Choroid plexus epithelial cell (primary cell): ENCODE measurements at regions not wholly inside any gene's neighbourhood (a gene's known extent, or its start where the extent isn't known, plus 50 kb on each side); places are given as distances from the start of the nearest gene placed in this dataset.
A peak's percentile ranks its signal among the peaks of the same experiment; 100 is the strongest.

Experiments
- DNase-seq: peaks from one replicate; pipeline ENCODE4 v3.0.0-alpha.2; 2010; ENCODE audit warnings: low read depth
- H3K4me3 ChIP-seq: 2 replicates; pipeline ENCODE4 v1.5.1; 2011; ENCODE audit warnings: low read depth, mild to moderate bottlenecking, control low read depth, low read length, moderate library complexity
- TF ChIP-seq, protein P1 (sequence below): conservative IDR thresholded peaks from 2 replicates; pipeline ENCODE4 v1.5.1; 2011; ENCODE audit warnings: low read depth, mild to moderate bottlenecking, control low read depth, inconsistent platforms, low read length, moderate library complexity

DNA sequence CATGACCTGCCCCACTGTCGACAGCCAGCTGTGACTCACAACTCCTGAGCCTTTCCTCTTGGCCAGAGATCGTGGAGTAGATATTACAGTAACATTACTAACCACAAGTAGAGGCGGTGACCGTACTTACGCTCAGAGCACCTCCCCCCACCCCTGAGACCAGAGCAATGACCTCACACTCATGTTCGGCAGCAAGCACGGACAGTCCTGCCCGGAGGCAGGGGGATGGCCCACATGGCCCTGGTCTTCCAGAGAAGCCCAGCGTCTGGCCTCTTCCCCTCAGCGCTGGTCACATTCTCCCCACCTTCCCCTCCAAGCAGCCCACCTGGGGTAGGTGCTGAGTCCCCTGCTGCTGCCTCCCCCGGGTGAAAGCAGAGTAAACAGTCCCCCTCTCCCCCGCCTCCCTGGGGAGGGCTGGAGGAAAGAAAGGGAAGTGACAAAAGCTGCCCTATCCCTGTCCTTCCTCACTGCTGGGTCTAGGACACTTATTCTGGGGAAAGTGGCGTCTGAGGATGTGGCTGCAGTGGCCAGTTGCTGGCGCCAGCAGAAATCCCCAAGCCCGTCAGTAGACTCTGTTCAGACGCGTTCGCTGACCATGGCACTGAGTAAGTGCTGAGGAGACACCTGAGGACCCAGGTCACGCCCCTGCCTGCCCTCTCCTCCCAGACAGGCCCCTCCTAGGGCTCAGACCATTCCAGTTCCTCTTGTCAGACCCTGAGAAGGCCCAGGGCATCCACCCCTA lies 68.5 kb downstream of the MRPL14 start:
- peak; percentile 100 for DNase-seq
- H3K4me3 ChIP-seq = no peak overlapping the region

DNA sequence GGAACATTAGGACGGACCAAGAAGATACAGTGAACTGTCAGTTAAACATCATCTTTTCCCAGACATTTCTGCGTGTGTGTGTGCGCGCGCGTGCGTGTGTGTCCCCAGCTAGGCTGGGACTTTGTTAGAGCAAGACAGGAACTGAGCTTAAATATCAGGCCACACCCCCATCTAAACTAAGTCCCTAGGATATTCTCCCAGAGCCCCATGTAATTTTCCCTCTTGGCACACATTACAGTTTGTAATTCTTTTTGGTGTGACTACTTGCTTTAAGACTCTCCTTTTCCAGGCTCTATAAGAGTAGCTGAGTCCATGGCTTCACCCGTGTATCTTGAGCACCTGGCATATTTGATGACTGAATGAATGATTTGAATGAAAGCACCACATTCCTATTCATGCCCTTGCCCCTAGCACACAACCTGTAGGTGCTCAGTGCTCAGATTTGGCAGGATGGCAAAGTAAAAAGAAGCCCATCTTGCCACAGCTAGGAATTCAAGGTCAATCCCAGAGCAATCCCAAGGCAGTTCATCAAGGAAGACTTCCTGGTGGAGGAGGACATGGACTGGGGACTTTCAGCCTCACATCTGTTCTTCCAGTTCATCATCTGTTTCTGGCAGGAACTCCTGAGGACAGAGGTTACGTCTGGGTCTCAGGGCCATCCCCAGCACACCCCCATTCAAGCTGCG lies 69.2 kb downstream of the MRPL14 start:
- TF ChIP-seq, protein P1, sequence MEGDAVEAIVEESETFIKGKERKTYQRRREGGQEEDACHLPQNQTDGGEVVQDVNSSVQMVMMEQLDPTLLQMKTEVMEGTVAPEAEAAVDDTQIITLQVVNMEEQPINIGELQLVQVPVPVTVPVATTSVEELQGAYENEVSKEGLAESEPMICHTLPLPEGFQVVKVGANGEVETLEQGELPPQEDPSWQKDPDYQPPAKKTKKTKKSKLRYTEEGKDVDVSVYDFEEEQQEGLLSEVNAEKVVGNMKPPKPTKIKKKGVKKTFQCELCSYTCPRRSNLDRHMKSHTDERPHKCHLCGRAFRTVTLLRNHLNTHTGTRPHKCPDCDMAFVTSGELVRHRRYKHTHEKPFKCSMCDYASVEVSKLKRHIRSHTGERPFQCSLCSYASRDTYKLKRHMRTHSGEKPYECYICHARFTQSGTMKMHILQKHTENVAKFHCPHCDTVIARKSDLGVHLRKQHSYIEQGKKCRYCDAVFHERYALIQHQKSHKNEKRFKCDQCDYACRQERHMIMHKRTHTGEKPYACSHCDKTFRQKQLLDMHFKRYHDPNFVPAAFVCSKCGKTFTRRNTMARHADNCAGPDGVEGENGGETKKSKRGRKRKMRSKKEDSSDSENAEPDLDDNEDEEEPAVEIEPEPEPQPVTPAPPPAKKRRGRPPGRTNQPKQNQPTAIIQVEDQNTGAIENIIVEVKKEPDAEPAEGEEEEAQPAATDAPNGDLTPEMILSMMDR = no peak
- DNase-seq = peak; percentile 34
- H3K4me3 ChIP-seq = no peak overlapping the region

More for the DNA sequence above, 68.5 kb downstream of the MRPL14 start:
- TF ChIP-seq, protein P1 = no peak

DNA sequence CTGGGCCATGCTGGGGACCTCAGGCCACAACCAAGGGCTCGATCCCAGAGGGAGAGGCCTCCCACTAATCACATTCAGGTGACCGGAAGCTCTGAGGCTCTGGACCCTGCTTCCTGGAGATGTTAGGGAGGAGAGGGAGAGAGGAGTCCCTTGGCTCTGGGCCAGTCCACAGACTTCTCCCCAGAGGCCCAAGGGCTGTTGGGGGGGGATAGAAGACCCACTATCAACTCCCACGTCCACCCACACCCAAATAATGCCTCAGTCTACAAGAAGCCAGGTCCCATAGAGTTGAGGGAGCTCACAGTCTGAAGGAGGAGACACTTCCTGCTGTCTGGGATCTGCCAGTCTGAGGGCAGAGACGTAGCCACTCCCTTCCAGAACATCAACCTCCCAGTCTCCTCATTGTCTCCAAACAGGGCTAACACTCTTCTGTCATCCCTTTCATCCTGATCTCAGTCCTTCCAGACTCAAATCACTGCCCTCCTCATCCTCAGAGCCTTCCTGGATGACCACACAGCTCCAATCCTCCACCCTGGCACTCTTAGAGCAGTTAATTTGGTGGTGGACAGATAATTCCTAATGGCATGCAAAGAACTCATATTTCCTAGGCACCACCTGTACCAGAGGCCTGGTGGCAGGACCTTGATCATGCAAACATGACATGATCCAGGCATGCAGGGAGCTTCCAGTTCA lies 69.9 kb downstream of the MRPL14 start:
- DNase-seq = no peak
- TF ChIP-seq, protein P1 = no peak
- no peak overlapping the region for H3K4me3 ChIP-seq

DNA sequence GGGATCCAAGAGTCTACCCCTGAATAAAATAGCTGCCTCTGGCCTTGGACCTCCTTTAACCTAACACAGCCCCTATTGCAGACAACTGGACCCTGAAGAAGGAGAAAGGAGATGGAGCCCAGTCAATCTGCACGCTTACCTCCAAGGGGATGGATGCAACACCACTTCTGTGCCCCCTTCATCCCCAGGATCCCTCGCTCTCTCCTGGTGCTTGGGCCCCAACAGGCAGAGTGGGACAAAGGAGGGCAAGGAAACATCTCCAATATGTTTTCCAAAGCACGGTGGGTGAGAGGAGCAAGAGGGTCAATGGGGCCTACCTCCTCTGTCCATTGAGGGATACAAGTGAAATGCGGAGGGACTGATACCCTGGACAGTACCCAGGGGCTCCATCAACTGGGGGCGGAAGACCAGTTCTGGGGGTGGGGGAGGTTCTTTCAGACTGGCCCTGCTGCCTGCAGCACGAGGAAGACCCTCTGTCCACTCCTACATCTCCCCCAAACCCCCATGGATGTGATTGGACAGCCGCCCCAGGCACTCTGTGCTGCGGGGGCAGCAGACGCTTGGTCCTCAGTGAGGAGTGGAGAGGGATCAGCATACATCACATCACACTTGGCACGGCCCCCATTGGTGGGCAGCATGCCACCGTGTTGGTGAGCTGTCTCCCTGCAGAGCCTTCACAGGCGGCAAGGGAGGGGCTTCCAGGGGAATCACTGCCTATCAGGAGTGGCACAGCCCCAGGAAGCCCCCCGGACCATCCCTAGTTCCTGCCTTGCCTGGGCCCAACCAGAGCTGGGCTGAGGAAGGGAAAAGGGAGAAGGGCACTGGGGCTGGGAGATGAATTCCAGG lies 70.6 kb downstream of the MRPL14 start:
- TF ChIP-seq, protein P1 = no peak
- H3K4me3 ChIP-seq = no peak overlapping the region
- DNase-seq = no peak

DNA sequence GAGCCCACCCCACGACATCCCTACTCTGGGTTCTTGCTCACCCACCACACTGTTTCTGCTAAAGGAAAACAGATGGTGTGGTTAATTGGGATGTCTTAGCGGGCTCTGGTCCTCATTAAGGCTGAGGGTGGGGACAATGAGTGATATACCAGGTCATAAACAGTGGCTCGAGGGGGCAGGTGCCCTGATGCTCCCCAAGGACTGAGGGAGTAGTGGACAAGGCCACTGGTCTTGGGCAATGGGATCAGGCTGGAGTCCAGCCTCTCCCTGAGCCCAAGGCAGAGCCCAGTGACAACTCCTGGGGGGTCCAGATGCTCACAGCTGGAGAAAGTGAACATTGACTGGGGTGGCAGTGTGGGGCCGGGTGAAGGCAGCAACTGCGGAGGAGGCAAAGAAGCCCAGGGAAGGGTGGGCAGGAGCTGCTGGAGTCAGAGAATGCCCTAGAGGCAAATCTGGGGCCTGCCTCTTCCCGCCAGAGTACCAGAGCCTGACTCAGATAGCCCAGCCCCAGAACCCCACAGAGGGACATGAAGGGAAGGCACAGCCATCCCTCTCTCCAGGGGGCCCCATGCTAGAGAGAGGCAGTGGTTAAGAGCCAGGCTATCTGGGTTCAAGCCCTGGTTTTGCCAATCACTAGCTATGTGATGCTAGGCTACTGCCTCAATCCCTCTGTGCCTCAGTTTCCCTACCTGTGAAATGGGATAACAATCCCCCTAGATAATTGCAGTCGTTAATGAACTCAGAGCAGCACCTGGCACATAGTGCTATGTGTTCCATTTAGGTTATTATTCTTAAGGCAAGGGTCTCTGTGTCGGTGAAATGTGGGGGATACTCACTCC lies 72.3 kb downstream of the MRPL14 start:
- no peak for DNase-seq
- TF ChIP-seq, protein P1 = no peak
- no peak overlapping the region for H3K4me3 ChIP-seq
